WTC11 (cell line): ENCODE measurements at regions not wholly inside any gene's neighbourhood (a gene's known extent, or its start where the extent isn't known, plus 50 kb on each side); places are given as distances from the start of the nearest gene placed in this dataset.
A peak's percentile ranks its signal among the peaks of the same experiment; 100 is the strongest.

Experiments used
- ATAC-seq: fragments of 200-7000 bp; cut with Tn5 transposase; 2 replicates; pipeline ENCODE4 v1.10.0; 2021; ENCODE audit warnings: mild to moderate bottlenecking, moderate library complexity
- CTCF ChIA-PET: fragments of 300-600 bp; sonication (Branson Sonifier 250); formaldehyde crosslinking; loops from one replicate; lab custom pipeline; 2021; ENCODE audit warnings: antibody characterized with exemption; lab: Charles Lee
- POLR2A ChIA-PET: fragments of 350-600 bp; sonication (Branson Sonifier 250); formaldehyde crosslinking; loops from one replicate; lab custom pipeline; 2021; ENCODE audit warnings: antibody characterized with exemption; lab: Charles Lee
- DNase-seq: peaks from one replicate; pipeline ENCODE4 v3.0.0; 2021; ENCODE audit warnings: low spot score
- H3K27ac Mint-ChIP-seq: 2 replicates; pipeline ENCODE4 v1.8.0; 2021; ENCODE audit warnings: mixed read lengths
- H3K27me3 Mint-ChIP-seq: 2 replicates; pipeline ENCODE4 v1.8.0; 2021; ENCODE audit warnings: low read depth, mild to moderate bottlenecking, moderate library complexity, mixed read lengths
- H3K36me3 Mint-ChIP-seq: 2 replicates; pipeline ENCODE4 v1.8.0; 2021; ENCODE audit warnings: mixed read lengths
- H3K4me1 Mint-ChIP-seq: 2 replicates; pipeline ENCODE4 v1.8.0; 2022; ENCODE audit warnings: mixed read lengths
- H3K4me3 Mint-ChIP-seq: 2 replicates; pipeline ENCODE4 v1.8.0; 2021; ENCODE audit warnings: mild to moderate bottlenecking, moderate library complexity, mixed read lengths
- H3K9me3 Mint-ChIP-seq: 2 replicates; pipeline ENCODE4 v1.8.0; 2021; ENCODE audit warnings: mixed read lengths
- ESRRA ChIP-seq: sonication (generic); formaldehyde crosslinking; IDR thresholded peaks from 2 replicates; pipeline ENCODE4 v1.8.1; 2022; ENCODE audit warnings: mild to moderate bottlenecking, missing genetic modification reagents, borderline replicate concordance
- ETV6 ChIP-seq: sonication (generic); formaldehyde crosslinking; IDR thresholded peaks from 2 replicates; pipeline ENCODE4 v1.8.1; 2022; ENCODE audit warnings: mild to moderate bottlenecking, missing genetic modification reagents
- FOXK1 ChIP-seq: sonication (generic); formaldehyde crosslinking; IDR thresholded peaks from 2 replicates; pipeline ENCODE4 v1.8.0; 2022; ENCODE audit warnings: mild to moderate bottlenecking, moderate library complexity, missing genetic modification reagents
- FOXP1 ChIP-seq: sonication (generic); formaldehyde crosslinking; IDR thresholded peaks from 2 replicates; pipeline ENCODE4 v1.8.0; 2022; ENCODE audit warnings: missing genetic modification reagents, mild to moderate bottlenecking, moderate library complexity, borderline replicate concordance
- GABPB1 ChIP-seq: sonication (generic); formaldehyde crosslinking; IDR thresholded peaks from 2 replicates; pipeline ENCODE4 v1.8.1; 2023; ENCODE audit warnings: mild to moderate bottlenecking, missing genetic modification reagents
- HMGA2 ChIP-seq: fragments of 250-450 bp; sonication (Bioruptor Pico); IDR thresholded peaks from 2 replicates; pipeline ENCODE4 v1.4.0; 2021; ENCODE audit warnings: mild to moderate bottlenecking, moderate library complexity
- IRF2 ChIP-seq: sonication (generic); formaldehyde crosslinking; IDR thresholded peaks from 2 replicates; pipeline ENCODE4 v1.8.0; 2022; ENCODE audit warnings: low read depth, missing genetic modification reagents, borderline replicate concordance
- KAT7 ChIP-seq: sonication (generic); formaldehyde crosslinking; IDR thresholded peaks from 2 replicates; pipeline ENCODE4 v1.8.1; 2023; ENCODE audit warnings: missing genetic modification reagents, mild to moderate bottlenecking, borderline replicate concordance
- NR1H2 ChIP-seq: sonication (generic); formaldehyde crosslinking; IDR thresholded peaks from 2 replicates; pipeline ENCODE4 v1.9.0; 2021; ENCODE audit warnings: mild to moderate bottlenecking, moderate library complexity, missing genetic modification reagents
- PRRX2 ChIP-seq: fragments of 250-450 bp; sonication (Bioruptor Pico); IDR thresholded peaks from 2 replicates; pipeline ENCODE4 v1.8.0; 2021; ENCODE audit warnings: mild to moderate bottlenecking
- SMAD3 ChIP-seq: sonication (generic); formaldehyde crosslinking; IDR thresholded peaks from 2 replicates; pipeline ENCODE4 v1.8.0; 2022; ENCODE audit warnings: missing genetic modification reagents, mild to moderate bottlenecking, borderline replicate concordance
- SP1 ChIP-seq: sonication (generic); formaldehyde crosslinking; conservative IDR thresholded peaks from 2 replicates; pipeline ENCODE4 v1.8.1; 2022; ENCODE audit warnings: missing genetic modification reagents
- TP53 ChIP-seq: sonication (generic); formaldehyde crosslinking; IDR thresholded peaks from 2 replicates; pipeline ENCODE4 v1.8.1; 2023; ENCODE audit warnings: mild to moderate bottlenecking, missing genetic modification reagents
- ZNF138 ChIP-seq: sonication (generic); formaldehyde crosslinking; conservative IDR thresholded peaks from 2 replicates; pipeline ENCODE4 v1.8.1; 2022; ENCODE audit warnings: mild to moderate bottlenecking, moderate library complexity, missing genetic modification reagents
- ZNF263 ChIP-seq: sonication (generic); formaldehyde crosslinking; IDR thresholded peaks from 2 replicates; pipeline ENCODE4 v1.8.1; 2022; ENCODE audit warnings: low read depth, mild to moderate bottlenecking, moderate library complexity, missing genetic modification reagents
- ZNF317 ChIP-seq: sonication (generic); formaldehyde crosslinking; IDR thresholded peaks from 2 replicates; pipeline ENCODE4 v1.8.1; 2023; ENCODE audit warnings: low read depth, mild to moderate bottlenecking, moderate library complexity, missing genetic modification reagents, borderline replicate concordance
- ZNF396 ChIP-seq: fragments of 250-450 bp; sonication (Bioruptor Pico); IDR thresholded peaks from 2 replicates; pipeline ENCODE4 v1.8.0; 2021; ENCODE audit warnings: mild to moderate bottlenecking, moderate library complexity, borderline replicate concordance
- TF ChIP-seq, protein P1 (sequence below): sonication (generic); formaldehyde crosslinking; conservative IDR thresholded peaks from 2 replicates; pipeline ENCODE4 v1.8.1; 2023; ENCODE audit warnings: mild to moderate bottlenecking, low read depth, missing genetic modification reagents, moderate library complexity
- TF ChIP-seq, protein P2 (sequence below): fragments of 250-450 bp; sonication (Bioruptor Pico); IDR thresholded peaks from 2 replicates; pipeline ENCODE4 v1.8.0; 2021; ENCODE audit warnings: mild to moderate bottlenecking
- TF ChIP-seq, protein P3 (sequence below): sonication (generic); formaldehyde crosslinking; IDR thresholded peaks from 2 replicates; pipeline ENCODE4 v1.8.1; 2023; ENCODE audit warnings: mild to moderate bottlenecking, moderate library complexity, missing genetic modification reagents
- TF ChIP-seq, protein P4 (sequence below): sonication (generic); formaldehyde crosslinking; IDR thresholded peaks from 2 replicates; pipeline ENCODE4 v1.8.0; 2023; ENCODE audit warnings: missing genetic modification reagents
- TF ChIP-seq, protein P5 (sequence below): sonication (generic); formaldehyde crosslinking; IDR thresholded peaks from 2 replicates; pipeline ENCODE4 v1.8.0; 2022; ENCODE audit warnings: mild to moderate bottlenecking, missing genetic modification reagents
- TF ChIP-seq, protein P6 (sequence below): fragments of 250-450 bp; sonication (Bioruptor Pico); IDR thresholded peaks from 2 replicates; pipeline ENCODE4 v1.9.0; 2021; ENCODE audit warnings: mild to moderate bottlenecking
- TF ChIP-seq, protein P7 (sequence below): sonication (generic); formaldehyde crosslinking; IDR thresholded peaks from 2 replicates; pipeline ENCODE4 v1.8.0; 2022; ENCODE audit warnings: mild to moderate bottlenecking, missing genetic modification reagents
- TF ChIP-seq, protein P8 (sequence below): sonication (generic); formaldehyde crosslinking; IDR thresholded peaks from 2 replicates; pipeline ENCODE4 v1.8.1; 2023; ENCODE audit warnings: mild to moderate bottlenecking, missing genetic modification reagents

DNA sequence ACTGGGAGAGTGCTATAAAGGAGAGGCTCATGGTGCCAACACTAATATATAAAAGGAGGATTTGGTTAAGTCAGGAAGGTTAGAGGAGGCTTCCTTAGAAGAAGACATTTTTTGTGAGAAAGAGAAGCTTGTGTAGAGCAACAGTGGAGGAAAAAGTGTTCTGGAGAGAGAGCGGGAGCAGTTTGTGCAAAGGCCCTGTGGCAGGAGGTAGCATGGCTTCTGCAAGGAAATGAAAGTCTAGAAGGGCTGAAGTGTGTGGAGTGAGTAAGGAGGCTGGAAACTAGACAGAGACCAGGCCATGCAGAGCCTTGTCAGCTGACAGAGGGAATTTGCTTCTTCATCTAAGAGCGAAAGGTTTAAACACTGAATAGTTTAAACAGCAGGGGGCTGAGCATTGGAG lies 64.4 kb upstream of the ARAP3 start (continued):
- TF ChIP-seq, protein P1, sequence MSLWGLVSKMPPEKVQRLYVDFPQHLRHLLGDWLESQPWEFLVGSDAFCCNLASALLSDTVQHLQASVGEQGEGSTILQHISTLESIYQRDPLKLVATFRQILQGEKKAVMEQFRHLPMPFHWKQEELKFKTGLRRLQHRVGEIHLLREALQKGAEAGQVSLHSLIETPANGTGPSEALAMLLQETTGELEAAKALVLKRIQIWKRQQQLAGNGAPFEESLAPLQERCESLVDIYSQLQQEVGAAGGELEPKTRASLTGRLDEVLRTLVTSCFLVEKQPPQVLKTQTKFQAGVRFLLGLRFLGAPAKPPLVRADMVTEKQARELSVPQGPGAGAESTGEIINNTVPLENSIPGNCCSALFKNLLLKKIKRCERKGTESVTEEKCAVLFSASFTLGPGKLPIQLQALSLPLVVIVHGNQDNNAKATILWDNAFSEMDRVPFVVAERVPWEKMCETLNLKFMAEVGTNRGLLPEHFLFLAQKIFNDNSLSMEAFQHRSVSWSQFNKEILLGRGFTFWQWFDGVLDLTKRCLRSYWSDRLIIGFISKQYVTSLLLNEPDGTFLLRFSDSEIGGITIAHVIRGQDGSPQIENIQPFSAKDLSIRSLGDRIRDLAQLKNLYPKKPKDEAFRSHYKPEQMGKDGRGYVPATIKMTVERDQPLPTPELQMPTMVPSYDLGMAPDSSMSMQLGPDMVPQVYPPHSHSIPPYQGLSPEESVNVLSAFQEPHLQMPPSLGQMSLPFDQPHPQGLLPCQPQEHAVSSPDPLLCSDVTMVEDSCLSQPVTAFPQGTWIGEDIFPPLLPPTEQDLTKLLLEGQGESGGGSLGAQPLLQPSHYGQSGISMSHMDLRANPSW (CRISPR knock-in tag), result no peak
- TF ChIP-seq, protein P2, sequence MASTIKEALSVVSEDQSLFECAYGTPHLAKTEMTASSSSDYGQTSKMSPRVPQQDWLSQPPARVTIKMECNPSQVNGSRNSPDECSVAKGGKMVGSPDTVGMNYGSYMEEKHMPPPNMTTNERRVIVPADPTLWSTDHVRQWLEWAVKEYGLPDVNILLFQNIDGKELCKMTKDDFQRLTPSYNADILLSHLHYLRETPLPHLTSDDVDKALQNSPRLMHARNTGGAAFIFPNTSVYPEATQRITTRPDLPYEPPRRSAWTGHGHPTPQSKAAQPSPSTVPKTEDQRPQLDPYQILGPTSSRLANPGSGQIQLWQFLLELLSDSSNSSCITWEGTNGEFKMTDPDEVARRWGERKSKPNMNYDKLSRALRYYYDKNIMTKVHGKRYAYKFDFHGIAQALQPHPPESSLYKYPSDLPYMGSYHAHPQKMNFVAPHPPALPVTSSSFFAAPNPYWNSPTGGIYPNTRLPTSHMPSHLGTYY, result no peak
- TF ChIP-seq, protein P3, sequence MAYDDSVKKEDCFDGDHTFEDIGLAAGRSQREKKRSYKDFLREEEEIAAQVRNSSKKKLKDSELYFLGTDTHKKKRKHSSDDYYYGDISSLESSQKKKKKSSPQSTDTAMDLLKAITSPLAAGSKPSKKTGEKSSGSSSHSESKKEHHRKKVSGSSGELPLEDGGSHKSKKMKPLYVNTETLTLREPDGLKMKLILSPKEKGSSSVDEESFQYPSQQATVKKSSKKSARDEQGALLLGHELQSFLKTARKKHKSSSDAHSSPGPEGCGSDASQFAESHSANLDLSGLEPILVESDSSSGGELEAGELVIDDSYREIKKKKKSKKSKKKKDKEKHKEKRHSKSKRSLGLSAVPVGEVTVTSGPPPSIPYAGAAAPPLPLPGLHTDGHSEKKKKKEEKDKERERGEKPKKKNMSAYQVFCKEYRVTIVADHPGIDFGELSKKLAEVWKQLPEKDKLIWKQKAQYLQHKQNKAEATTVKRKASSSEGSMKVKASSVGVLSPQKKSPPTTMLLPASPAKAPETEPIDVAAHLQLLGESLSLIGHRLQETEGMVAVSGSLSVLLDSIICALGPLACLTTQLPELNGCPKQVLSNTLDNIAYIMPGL (CRISPR knock-in tag), result no peak
- TF ChIP-seq, all 79 proteins: peak for 0

DNA sequence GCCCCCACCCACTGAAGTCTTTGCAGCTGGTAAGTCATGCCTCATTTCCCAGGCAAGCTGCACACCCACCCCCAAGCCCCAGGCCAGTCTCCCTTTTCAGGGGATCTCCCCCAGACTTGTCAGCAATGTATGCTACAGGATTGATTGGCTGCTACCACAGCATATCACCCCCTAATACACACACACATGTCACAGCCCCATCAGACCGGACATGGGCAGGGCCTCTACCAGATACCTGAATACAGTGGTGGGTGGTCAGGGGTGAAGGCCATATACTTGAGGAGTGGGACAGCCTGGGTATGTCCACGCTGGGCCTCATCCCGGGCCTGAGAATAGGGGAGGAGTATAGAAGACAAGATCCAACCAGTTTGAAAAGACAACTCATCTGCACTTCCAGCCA lies 63.4 kb upstream of the ARAP3 start:
- no peak for ATAC-seq
- no peak overlapping the region for H3K27ac Mint-ChIP-seq
- H3K27me3 Mint-ChIP-seq, result peaks cover 13% of the 10 kb centered on the region

DNA sequence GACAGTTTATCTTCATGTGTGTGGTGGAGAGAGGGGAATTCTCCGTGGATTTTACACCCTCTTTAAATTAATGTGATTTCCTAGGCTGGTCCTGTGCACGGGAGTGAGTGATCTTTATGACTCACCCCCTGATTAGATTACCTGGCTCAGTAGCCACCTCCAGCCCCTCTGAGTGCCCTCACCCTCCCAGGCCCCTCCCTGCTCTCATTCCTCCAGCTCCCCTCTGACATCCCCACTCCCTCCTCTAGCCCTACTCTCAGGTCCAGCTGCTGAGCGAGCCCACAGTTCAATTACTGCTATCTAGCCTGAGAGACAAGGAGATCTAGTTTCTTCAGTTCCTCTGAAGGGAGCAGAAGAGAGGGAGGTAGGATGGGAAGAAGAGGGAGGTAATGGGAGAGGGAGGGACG lies 61.8 kb upstream of the ARAP3 start:
- CTCF ChIA-PET, result interaction anchor here (1.2 to 1.3 kb wide), 2 partner anchors 12 to 14 kb away, joined by 3 to 4 read pairs; no protein-coding TSS in a partner anchor
- peak; percentile 19 for ATAC-seq
- no peaks in the 10 kb centered on the region for H3K9me3 Mint-ChIP-seq
- TF ChIP-seq, protein P4, sequence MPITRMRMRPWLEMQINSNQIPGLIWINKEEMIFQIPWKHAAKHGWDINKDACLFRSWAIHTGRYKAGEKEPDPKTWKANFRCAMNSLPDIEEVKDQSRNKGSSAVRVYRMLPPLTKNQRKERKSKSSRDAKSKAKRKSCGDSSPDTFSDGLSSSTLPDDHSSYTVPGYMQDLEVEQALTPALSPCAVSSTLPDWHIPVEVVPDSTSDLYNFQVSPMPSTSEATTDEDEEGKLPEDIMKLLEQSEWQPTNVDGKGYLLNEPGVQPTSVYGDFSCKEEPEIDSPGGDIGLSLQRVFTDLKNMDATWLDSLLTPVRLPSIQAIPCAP, result peak; percentile 6; the same call in 1 of the 2 replicates
- TF ChIP-seq HMGA2 (CRISPR knock-in tag), result no peak
- TF ChIP-seq, all 79 proteins: peak for 1
- POLR2A ChIA-PET, result interaction anchor here (0.6 kb wide), 1 partner anchor 52 kb away, joined by 5 read pairs; no protein-coding TSS in a partner anchor
- Mint-ChIP-seq H3K36me3 (no peaks in the 10 kb centered on the region), H3K27me3 (peaks cover 3% of the 10 kb centered on the region), H3K27ac (no peak overlapping the region), H3K4me3 (no peak overlapping the region), H3K4me1 (peaks cover 19% of the 10 kb centered on the region)
- DNase-seq, result no peak

More for the DNA sequence above, 63.4 kb upstream of the ARAP3 start:
- no peak overlapping the region for H3K4me3 Mint-ChIP-seq
- no peak for TF ChIP-seq ESRRA (CRISPR knock-in tag)
- TF ChIP-seq IRF2 (CRISPR knock-in tag), result no peak
- TF ChIP-seq SP1 (CRISPR knock-in tag), result no peak
- no peak for TF ChIP-seq NR1H2 (CRISPR knock-in tag)
- no peak for TF ChIP-seq TP53 (CRISPR knock-in tag)
- no peak for TF ChIP-seq FOXK1 (CRISPR knock-in tag)
- TF ChIP-seq, protein P5, sequence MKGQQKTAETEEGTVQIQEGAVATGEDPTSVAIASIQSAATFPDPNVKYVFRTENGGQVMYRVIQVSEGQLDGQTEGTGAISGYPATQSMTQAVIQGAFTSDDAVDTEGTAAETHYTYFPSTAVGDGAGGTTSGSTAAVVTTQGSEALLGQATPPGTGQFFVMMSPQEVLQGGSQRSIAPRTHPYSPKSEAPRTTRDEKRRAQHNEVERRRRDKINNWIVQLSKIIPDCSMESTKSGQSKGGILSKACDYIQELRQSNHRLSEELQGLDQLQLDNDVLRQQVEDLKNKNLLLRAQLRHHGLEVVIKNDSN, result no peak
- no peak for TF ChIP-seq FOXP1
- no peak for TF ChIP-seq PRRX2 (CRISPR knock-in tag)
- TF ChIP-seq KAT7, result no peak
- TF ChIP-seq ETV6 (CRISPR knock-in tag), result no peak
- TF ChIP-seq, protein P6, sequence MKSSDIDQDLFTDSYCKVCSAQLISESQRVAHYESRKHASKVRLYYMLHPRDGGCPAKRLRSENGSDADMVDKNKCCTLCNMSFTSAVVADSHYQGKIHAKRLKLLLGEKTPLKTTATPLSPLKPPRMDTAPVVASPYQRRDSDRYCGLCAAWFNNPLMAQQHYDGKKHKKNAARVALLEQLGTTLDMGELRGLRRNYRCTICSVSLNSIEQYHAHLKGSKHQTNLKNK (CRISPR knock-in tag), result no peak
- TF ChIP-seq ZNF138 (CRISPR knock-in tag), result no peak
- no peak for TF ChIP-seq GABPB1 (CRISPR knock-in tag)
- TF ChIP-seq ZNF396 (CRISPR knock-in tag), result no peak
- TF ChIP-seq, protein P7, sequence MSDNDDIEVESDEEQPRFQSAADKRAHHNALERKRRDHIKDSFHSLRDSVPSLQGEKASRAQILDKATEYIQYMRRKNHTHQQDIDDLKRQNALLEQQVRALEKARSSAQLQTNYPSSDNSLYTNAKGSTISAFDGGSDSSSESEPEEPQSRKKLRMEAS (CRISPR knock-in tag), result no peak
- TF ChIP-seq ZNF263 (CRISPR knock-in tag), result no peak
- TF ChIP-seq ZNF317, result no peak
- TF ChIP-seq SMAD3 (CRISPR knock-in tag), result no peak
- TF ChIP-seq, protein P8, sequence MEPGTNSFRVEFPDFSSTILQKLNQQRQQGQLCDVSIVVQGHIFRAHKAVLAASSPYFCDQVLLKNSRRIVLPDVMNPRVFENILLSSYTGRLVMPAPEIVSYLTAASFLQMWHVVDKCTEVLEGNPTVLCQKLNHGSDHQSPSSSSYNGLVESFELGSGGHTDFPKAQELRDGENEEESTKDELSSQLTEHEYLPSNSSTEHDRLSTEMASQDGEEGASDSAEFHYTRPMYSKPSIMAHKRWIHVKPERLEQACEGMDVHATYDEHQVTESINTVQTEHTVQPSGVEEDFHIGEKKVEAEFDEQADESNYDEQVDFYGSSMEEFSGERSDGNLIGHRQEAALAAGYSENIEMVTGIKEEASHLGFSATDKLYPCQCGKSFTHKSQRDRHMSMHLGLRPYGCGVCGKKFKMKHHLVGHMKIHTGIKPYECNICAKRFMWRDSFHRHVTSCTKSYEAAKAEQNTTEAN (CRISPR knock-in tag), result no peak
- H3K36me3 Mint-ChIP-seq, result no peaks in the 10 kb centered on the region
- no peaks in the 10 kb centered on the region for H3K9me3 Mint-ChIP-seq
- DNase-seq, result no peak
- CTCF ChIA-PET, result interaction anchor here (0.7 kb wide), 1 partner anchor 69 kb away, joined by 3 read pairs; no protein-coding TSS in a partner anchor
- POLR2A ChIA-PET, result no interaction called here
- peaks cover 19% of the 10 kb centered on the region for H3K4me1 Mint-ChIP-seq
